ENCODE measurements at regions not wholly inside any gene's neighbourhood (a gene's known extent, or its start where the extent isn't known, plus 50 kb on each side); places are given as distances from the start of the nearest gene placed in this dataset.

DNA sequence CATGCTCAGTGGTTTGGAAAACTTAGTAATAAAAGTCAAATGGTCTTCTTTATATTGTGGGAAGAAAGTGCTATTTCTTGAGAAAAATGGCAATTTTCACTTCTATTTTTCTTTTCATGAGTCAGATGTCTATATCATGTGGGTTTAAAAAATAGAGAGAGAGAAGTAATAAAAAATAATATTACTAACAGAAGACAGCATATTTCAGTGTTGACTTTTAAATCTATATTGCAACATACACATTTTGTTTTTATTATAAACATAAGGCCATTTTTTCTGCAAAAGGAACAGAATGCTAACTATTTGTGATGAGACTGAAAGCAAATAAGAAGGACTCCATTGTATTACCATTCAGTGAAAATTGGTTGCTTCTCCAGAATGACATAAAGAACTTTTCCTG is 135.1 kb upstream of the CNR1 start:
- Histone ChIP-seq H3F3A (replicated peaks; ENCODE audit: low read depth) (no peaks in the 10 kb centered on the region), H3K27me3 (ENCODE audit: insufficient read depth) (no peaks in the 10 kb centered on the region), H3K4me3 (no peak overlapping the region), H2AFZ (no peak overlapping the region), H3K4me1 (ENCODE audit: insufficient read depth) (peaks cover 11% of the 10 kb centered on the region), H3K36me3 (ENCODE audit: insufficient read depth) (no peaks in the 10 kb centered on the region), H3K79me2 (replicated peaks; ENCODE audit: insufficient read depth) (no peaks in the 10 kb centered on the region), H3K4me2 (no peak overlapping the region), H3K9me2 (ENCODE audit: insufficient read depth) (peaks cover 4% of the 10 kb centered on the region), H3K27ac (ENCODE audit: low read depth) (no peak overlapping the region), H4K20me1 (replicated peaks; ENCODE audit: insufficient read depth) (no peaks in the 10 kb centered on the region)
- H3K4me3 Mint-ChIP-seq, result no peak overlapping the region
- no peak overlapping the region for H3K27ac Mint-ChIP-seq
- peaks cover 15% of the 10 kb centered on the region for H3K4me1 Mint-ChIP-seq
- H3K36me3 Mint-ChIP-seq (ENCODE audit: low read depth), result no peaks in the 10 kb centered on the region
- H3K27me3 Mint-ChIP-seq (ENCODE audit: insufficient read depth, low read depth, poor library complexity), result no peaks in the 10 kb centered on the region
- ATAC-seq (no peak), DNase-seq (ENCODE audit: low spot score) (no peak)
- no peaks in the 10 kb centered on the region; the same call in 2 of the 3 replicates for H3K9me3 Mint-ChIP-seq
- TF ChIP-seq ZNF331 (CRISPR knock-in tag; IDR thresholded peaks at IDR 0.05; ENCODE audit: low read depth) (no peak), NANOG (IDR thresholded peaks at IDR 0.05; ENCODE audit: borderline replicate concordance) (no peak), ZNF114 (CRISPR knock-in tag; IDR thresholded peaks at IDR 0.05) (no peak), POLR2AphosphoS5 (IDR thresholded peaks at IDR 0.05; ENCODE audit: low read depth) (no peak)

- H3K4me3 Mint-ChIP-seq, result no peak overlapping the region
- H3K9me3 Mint-ChIP-seq, result no peaks in the 10 kb centered on the region
- ATAC-seq (no peak), DNase-seq (ENCODE audit: low spot score) (no peak)
- peaks cover 17% of the 10 kb centered on the region for H3K4me1 Mint-ChIP-seq
- Histone ChIP-seq H3K9me2 (ENCODE audit: insufficient read depth) (peaks cover 4% of the 10 kb centered on the region), H3K27me3 (ENCODE audit: insufficient read depth) (no peaks in the 10 kb centered on the region), H3K4me3 (no peak overlapping the region), H2AFZ (peak overlapping the region; percentile 9; the same call in 1 of the 2 replicates), H3K4me1 (ENCODE audit: insufficient read depth) (peaks cover 13% of the 10 kb centered on the region), H3F3A (replicated peaks; ENCODE audit: low read depth) (no peaks in the 10 kb centered on the region), H4K20me1 (replicated peaks; ENCODE audit: insufficient read depth) (no peaks in the 10 kb centered on the region), H3K4me2 (no peak overlapping the region), H3K79me2 (replicated peaks; ENCODE audit: insufficient read depth) (no peaks in the 10 kb centered on the region), H3K27ac (ENCODE audit: low read depth) (no peak overlapping the region), H3K36me3 (ENCODE audit: insufficient read depth) (no peaks in the 10 kb centered on the region)
- H3K27ac Mint-ChIP-seq, result no peak overlapping the region
- H3K36me3 Mint-ChIP-seq (ENCODE audit: low read depth), result no peaks in the 10 kb centered on the region
- H3K27me3 Mint-ChIP-seq (ENCODE audit: insufficient read depth, low read depth, poor library complexity), result no peaks in the 10 kb centered on the region
- TF ChIP-seq STAT1 (IDR thresholded peaks at IDR 0.05; ENCODE audit: unreplicated experiment), result no peak
- TF ChIP-seq EZH2 (IDR thresholded peaks at IDR 0.05; ENCODE audit: low read depth, unreplicated experiment), result no peak
- TF ChIP-seq, protein P1, sequence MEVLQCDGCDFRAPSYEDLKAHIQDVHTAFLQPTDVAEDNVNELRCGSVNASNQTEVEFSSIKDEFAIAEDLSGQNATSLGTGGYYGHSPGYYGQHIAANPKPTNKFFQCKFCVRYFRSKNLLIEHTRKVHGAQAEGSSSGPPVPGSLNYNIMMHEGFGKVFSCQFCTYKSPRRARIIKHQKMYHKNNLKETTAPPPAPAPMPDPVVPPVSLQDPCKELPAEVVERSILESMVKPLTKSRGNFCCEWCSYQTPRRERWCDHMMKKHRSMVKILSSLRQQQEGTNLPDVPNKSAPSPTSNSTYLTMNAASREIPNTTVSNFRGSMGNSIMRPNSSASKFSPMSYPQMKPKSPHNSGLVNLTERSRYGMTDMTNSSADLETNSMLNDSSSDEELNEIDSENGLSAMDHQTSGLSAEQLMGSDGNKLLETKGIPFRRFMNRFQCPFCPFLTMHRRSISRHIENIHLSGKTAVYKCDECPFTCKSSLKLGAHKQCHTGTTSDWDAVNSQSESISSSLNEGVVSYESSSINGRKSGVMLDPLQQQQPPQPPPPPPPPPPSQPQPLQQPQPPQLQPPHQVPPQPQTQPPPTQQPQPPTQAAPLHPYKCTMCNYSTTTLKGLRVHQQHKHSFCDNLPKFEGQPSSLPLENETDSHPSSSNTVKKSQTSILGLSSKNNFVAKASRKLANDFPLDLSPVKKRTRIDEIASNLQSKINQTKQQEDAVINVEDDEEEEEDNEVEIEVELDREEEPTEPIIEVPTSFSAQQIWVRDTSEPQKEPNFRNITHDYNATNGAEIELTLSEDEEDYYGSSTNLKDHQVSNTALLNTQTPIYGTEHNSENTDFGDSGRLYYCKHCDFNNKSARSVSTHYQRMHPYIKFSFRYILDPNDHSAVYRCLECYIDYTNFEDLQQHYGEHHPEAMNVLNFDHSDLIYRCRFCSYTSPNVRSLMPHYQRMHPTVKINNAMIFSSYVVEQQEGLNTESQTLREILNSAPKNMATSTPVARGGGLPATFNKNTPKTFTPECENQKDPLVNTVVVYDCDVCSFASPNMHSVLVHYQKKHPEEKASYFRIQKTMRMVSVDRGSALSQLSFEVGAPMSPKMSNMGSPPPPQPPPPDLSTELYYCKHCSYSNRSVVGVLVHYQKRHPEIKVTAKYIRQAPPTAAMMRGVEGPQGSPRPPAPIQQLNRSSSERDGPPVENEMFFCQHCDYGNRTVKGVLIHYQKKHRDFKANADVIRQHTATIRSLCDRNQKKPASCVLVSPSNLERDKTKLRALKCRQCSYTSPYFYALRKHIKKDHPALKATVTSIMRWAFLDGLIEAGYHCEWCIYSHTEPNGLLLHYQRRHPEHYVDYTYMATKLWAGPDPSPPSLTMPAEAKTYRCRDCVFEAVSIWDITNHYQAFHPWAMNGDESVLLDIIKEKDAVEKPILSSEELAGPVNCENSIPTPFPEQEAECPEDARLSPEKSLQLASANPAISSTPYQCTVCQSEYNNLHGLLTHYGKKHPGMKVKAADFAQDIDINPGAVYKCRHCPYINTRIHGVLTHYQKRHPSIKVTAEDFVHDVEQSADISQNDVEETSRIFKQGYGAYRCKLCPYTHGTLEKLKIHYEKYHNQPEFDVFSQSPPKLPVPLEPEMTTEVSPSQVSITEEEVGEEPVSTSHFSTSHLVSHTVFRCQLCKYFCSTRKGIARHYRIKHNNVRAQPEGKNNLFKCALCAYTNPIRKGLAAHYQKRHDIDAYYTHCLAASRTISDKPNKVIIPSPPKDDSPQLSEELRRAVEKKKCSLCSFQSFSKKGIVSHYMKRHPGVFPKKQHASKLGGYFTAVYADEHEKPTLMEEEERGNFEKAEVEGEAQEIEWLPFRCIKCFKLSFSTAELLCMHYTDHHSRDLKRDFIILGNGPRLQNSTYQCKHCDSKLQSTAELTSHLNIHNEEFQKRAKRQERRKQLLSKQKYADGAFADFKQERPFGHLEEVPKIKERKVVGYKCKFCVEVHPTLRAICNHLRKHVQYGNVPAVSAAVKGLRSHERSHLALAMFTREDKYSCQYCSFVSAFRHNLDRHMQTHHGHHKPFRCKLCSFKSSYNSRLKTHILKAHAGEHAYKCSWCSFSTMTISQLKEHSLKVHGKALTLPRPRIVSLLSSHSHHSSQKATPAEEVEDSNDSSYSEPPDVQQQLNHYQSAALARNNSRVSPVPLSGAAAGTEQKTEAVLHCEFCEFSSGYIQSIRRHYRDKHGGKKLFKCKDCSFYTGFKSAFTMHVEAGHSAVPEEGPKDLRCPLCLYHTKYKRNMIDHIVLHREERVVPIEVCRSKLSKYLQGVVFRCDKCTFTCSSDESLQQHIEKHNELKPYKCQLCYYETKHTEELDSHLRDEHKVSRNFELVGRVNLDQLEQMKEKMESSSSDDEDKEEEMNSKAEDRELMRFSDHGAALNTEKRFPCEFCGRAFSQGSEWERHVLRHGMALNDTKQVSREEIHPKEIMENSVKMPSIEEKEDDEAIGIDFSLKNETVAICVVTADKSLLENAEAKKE (CRISPR knock-in tag; IDR thresholded peaks at IDR 0.05), result no peak
- no peak for TF ChIP-seq JUNB (IDR thresholded peaks at IDR 0.05; ENCODE audit: unreplicated experiment)
- TF ChIP-seq ZNF331 (CRISPR knock-in tag; IDR thresholded peaks at IDR 0.05; ENCODE audit: low read depth), result no peak
- TF ChIP-seq, protein P2, sequence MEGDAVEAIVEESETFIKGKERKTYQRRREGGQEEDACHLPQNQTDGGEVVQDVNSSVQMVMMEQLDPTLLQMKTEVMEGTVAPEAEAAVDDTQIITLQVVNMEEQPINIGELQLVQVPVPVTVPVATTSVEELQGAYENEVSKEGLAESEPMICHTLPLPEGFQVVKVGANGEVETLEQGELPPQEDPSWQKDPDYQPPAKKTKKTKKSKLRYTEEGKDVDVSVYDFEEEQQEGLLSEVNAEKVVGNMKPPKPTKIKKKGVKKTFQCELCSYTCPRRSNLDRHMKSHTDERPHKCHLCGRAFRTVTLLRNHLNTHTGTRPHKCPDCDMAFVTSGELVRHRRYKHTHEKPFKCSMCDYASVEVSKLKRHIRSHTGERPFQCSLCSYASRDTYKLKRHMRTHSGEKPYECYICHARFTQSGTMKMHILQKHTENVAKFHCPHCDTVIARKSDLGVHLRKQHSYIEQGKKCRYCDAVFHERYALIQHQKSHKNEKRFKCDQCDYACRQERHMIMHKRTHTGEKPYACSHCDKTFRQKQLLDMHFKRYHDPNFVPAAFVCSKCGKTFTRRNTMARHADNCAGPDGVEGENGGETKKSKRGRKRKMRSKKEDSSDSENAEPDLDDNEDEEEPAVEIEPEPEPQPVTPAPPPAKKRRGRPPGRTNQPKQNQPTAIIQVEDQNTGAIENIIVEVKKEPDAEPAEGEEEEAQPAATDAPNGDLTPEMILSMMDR (conservative IDR thresholded peaks at IDR 0.05; ENCODE audit: low read depth in 2 of 2), result no peak
- no peak for TF ChIP-seq ZNF114 (CRISPR knock-in tag; IDR thresholded peaks at IDR 0.05)
- TF ChIP-seq NANOG (IDR thresholded peaks at IDR 0.05; ENCODE audit: borderline replicate concordance), result no peak
- TF ChIP-seq ETS1 (IDR thresholded peaks at IDR 0.05), result no peak
- TF ChIP-seq POLR2AphosphoS5 (IDR thresholded peaks at IDR 0.05; ENCODE audit: low read depth), result no peak
- TF ChIP-seq CREB1 (CRISPR knock-in tag; IDR thresholded peaks at IDR 0.05; ENCODE audit: low read depth), result no peak
Observed at GRCh38 chr6:88298066-88298845, 132.1 kb upstream of the CNR1 start.
